ENCODE measurements at regions not wholly inside any gene's neighbourhood (a gene's known extent, or its start where the extent isn't known, plus 50 kb on each side); places are given as distances from the start of the nearest gene placed in this dataset.
A peak's percentile ranks its signal among the peaks of the same experiment; 100 is the strongest.

DNA sequence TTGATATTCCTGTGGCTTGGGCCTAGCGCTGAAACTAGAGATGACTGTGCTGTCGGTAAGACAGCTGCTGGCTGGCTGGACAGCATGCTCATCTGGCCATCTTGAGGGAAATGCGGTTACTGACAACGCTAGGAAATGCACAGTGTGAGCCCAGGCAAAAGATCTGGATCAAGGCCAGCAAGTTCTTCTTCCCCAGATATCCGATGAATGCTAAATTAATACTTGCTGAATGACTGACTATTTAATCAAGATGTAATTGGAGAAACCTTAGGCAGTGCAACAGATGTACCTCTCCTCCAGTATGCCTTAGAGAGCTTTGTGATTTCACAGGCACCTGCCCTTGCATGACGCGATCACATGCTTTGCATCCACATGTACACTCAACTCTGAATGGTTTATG is 659.1 kb downstream of the EFNA5 start:
- TF ChIP-seq GATA2 (IDR thresholded peaks at IDR 0.05; ENCODE audit: low read depth, low read length): peak; percentile 46
- no peak for TF ChIP-seq GATA3 (IDR thresholded peaks at IDR 0.05; ENCODE audit: low read depth, low read length)
